Lower lobe of right lung (tissue), 2 donors: ENCODE measurements at regions not wholly inside any gene's neighbourhood (a gene's known extent, or its start where the extent isn't known, plus 50 kb on each side); places are given as distances from the start of the nearest gene placed in this dataset.

Experiments
- ATAC-seq, 2 donors: fragments of 200-7000 bp; cut with Tn5 transposase; one replicate each; pipeline ENCODE4 v1.9.1; 2020 to 2022; ENCODE audit warnings: mild to moderate bottlenecking in 2 of 2, moderate library complexity in 2 of 2
- DNase-seq: peaks from one replicate; pipeline ENCODE4 v3.0.0-alpha.2; 2020
- H3K27ac ChIP-seq: fragments of 200-600 bp; one replicate; pipeline ENCODE4 v1.8.0; 2022
- H3K27me3 ChIP-seq: fragments of 200-600 bp; one replicate; pipeline ENCODE4 v1.8.0; 2022; ENCODE audit warnings: low read depth
- H3K36me3 ChIP-seq: fragments of 200-600 bp; one replicate; pipeline ENCODE4 v1.8.0; 2022; ENCODE audit warnings: mild to moderate bottlenecking
- H3K4me1 ChIP-seq: fragments of 200-600 bp; one replicate; pipeline ENCODE4 v1.8.0; 2022
- H3K4me3 ChIP-seq: fragments of 200-600 bp; one replicate; pipeline ENCODE4 v1.8.0; 2022; ENCODE audit warnings: mild to moderate bottlenecking
- H3K9me3 ChIP-seq: fragments of 200-600 bp; one replicate; pipeline ENCODE4 v1.8.0; 2022
- intact Hi-C: fragments of 100-400 bp; cut with DNase I; formaldehyde crosslinking; loops from one replicate; pipeline ENCODE4 v1.11.0; 2022
- TF ChIP-seq, protein P1 (sequence below): fragments of 200-600 bp; IDR thresholded peaks from one replicate; pipeline ENCODE4 v1.8.0; 2022; ENCODE audit warnings: antibody characterized with exemption, mild to moderate bottlenecking
- donor health status: DM: no; HTN: yes; CAD: no; lungs with severe emphysema.

DNA sequence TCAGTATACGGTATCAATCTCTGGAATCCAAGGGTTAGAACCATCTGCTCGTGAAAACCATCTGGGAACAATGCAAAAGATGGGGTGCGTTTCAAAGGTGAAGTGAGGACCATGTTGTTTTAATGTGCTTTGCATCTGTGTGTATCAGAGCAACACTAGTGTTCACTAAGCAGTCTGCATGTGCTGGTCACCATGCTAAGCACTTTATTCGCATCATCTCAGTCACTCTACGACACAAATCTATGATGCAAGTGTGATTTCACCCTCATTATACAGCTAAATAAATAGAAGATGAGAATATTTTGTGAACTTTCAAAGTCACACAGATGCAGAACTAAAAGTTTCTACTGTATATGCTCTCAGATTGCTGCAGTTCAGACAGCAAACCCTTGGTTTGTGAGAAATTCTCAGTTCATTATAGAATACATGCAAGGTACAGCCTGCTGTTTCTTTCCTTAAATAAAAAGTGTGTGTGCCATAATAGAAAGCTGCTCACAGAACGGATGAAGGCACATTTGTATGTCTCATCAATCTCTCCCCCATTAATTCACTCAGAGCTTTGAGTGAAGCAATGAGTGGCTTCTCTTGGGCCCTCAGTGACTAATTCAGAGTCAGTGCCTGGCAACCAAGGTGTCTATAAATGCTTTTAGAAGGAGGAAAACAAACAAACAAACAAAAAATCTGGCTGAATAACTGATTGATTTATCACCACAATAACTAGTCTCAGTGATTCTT is 652.8 kb upstream of the SOX11 start:
- intact Hi-C loops: no loop called here
- no peaks in the 10 kb centered on the region for H3K9me3 ChIP-seq
- ATAC-seq (no peak), DNase-seq (no peak)
- H3K4me3 ChIP-seq: no peak overlapping the region
- no peak overlapping the region for H3K27ac ChIP-seq
- no peaks in the 10 kb centered on the region for H3K4me1 ChIP-seq
- TF ChIP-seq, protein P1, sequence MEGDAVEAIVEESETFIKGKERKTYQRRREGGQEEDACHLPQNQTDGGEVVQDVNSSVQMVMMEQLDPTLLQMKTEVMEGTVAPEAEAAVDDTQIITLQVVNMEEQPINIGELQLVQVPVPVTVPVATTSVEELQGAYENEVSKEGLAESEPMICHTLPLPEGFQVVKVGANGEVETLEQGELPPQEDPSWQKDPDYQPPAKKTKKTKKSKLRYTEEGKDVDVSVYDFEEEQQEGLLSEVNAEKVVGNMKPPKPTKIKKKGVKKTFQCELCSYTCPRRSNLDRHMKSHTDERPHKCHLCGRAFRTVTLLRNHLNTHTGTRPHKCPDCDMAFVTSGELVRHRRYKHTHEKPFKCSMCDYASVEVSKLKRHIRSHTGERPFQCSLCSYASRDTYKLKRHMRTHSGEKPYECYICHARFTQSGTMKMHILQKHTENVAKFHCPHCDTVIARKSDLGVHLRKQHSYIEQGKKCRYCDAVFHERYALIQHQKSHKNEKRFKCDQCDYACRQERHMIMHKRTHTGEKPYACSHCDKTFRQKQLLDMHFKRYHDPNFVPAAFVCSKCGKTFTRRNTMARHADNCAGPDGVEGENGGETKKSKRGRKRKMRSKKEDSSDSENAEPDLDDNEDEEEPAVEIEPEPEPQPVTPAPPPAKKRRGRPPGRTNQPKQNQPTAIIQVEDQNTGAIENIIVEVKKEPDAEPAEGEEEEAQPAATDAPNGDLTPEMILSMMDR: no peak
- no peaks in the 10 kb centered on the region for H3K27me3 ChIP-seq
- H3K36me3 ChIP-seq: no peaks in the 10 kb centered on the region

DNA sequence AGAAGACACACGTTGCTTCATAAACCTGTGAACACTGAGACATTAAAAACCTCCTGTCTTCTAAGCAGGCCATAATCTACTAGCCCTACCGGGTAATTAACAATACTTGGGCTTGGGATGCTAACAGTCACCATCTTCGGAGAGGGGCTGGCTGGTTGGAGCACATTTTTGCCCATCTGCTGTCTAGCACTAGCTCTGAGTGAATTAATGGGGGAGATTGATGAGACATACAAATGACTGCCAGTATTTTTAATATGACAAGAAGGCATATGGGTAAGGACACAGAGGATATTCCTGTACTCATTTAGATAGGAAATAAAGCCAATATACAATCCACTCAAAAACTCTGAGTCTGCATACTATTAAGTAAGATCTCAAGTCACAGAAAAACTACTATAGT is 651.6 kb upstream of the SOX11 start:
- DNase-seq (no peak), ATAC-seq (no peak)
- no peaks in the 10 kb centered on the region for H3K4me1 ChIP-seq
- no peak overlapping the region for H3K27ac ChIP-seq
- no peaks in the 10 kb centered on the region for H3K36me3 ChIP-seq
- TF ChIP-seq, protein P1: no peak
- no peaks in the 10 kb centered on the region for H3K27me3 ChIP-seq
- intact Hi-C loops: no loop called here
- H3K4me3 ChIP-seq: no peak overlapping the region
- H3K9me3 ChIP-seq: no peaks in the 10 kb centered on the region

DNA sequence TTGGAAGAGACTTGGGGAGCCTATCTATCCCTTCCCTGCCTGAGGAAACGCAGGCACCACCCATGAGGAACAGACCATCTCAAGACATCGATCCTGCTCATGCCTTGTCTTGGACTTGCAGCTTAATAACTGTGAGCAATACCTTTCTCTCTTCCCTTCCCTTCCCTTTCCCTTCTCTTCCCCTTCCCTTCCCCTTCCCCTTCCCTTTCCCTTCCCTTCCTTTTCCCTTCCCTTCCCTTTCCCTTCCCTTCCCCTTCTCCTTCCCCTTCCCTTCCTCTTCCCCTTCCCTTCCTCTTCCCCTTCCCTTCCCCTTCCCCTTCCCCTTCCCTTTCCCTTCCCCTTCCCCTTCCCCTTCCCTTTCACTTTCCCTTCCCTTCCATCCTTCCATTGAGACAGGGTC is 650.7 kb upstream of the SOX11 start:
- no peaks in the 10 kb centered on the region for H3K36me3 ChIP-seq
- TF ChIP-seq, protein P1: no peak
- no peak overlapping the region for H3K27ac ChIP-seq
- intact Hi-C loops: no loop called here
- ATAC-seq (no peak), DNase-seq (no peak)
- H3K4me1 ChIP-seq: no peaks in the 10 kb centered on the region
- no peaks in the 10 kb centered on the region for H3K9me3 ChIP-seq
- no peaks in the 10 kb centered on the region for H3K27me3 ChIP-seq
- no peak overlapping the region for H3K4me3 ChIP-seq

DNA sequence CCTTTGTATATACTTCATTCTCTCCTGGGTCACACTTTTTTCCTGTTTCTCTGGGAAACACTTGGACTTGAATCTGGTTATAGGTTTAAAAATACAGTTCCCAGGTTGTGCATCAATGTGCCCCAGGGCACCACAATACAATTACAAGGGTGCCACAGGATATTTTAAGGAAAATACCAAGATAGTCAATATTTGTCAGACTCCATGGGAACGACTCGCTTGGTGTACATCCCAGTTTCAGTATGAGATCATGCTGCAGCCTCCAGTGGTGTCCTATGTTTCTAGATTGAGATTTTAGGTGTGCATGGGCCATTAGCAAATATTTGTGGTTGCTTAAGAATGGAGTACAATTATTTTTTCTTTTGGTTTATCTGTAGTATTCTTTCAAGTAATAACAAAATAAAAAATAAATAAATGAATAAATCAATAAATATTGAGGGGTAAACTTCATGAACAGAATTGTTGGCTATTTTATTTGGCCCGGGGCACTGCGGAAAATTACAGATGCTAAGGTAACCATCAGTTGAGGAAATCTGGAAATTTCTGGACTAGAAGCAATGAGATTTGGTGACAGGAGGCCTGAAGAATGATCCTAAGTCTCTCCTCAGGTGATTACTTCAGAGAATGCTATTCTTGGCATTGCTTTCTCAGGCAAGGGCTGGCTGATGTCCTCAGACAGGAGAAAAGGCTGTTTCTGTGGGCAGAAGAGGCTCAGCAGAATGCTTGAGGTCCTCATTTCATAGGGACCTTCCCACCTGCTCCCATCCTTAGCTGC is 649.3 kb upstream of the SOX11 start:
- no peaks in the 10 kb centered on the region for H3K9me3 ChIP-seq
- no peaks in the 10 kb centered on the region for H3K36me3 ChIP-seq
- H3K4me3 ChIP-seq: no peak overlapping the region
- no peaks in the 10 kb centered on the region for H3K27me3 ChIP-seq
- intact Hi-C loops: no loop called here
- DNase-seq (no peak), ATAC-seq (no peak)
- H3K4me1 ChIP-seq: no peaks in the 10 kb centered on the region
- H3K27ac ChIP-seq: no peak overlapping the region
- TF ChIP-seq, protein P1: no peak

DNA sequence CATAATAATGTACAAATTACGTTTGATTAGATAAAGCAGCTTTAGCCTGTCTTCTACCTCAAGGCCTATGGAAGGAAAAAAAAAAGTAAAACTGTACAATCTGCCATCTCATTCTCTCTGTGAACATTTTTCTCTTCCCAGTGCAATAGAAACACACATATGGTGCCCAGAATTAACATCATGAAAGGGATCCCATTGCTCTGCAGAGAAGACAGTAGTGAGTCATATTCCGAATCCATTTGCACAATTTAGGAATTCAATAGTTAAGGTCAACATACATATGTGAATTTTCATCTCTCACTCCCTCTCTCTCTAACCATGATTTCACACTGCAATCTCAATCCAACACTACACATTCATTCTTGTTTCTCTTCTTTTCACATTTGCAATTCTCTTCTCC is 640.9 kb upstream of the SOX11 start:
- no peak overlapping the region for H3K4me3 ChIP-seq
- ATAC-seq (no peak), DNase-seq (no peak)
- no peak overlapping the region for H3K27ac ChIP-seq
- intact Hi-C loops: no loop called here
- TF ChIP-seq, protein P1: no peak
- no peaks in the 10 kb centered on the region for H3K4me1 ChIP-seq
- H3K36me3 ChIP-seq: no peaks in the 10 kb centered on the region
- no peaks in the 10 kb centered on the region for H3K27me3 ChIP-seq
- no peaks in the 10 kb centered on the region for H3K9me3 ChIP-seq
